Liver (tissue), 3 donors: ENCODE measurements at regions not wholly inside any gene's neighbourhood (a gene's known extent, or its start where the extent isn't known, plus 50 kb on each side); places are given as distances from the start of the nearest gene placed in this dataset.

Experiments
- EGR1 ChIP-seq, 2 donors: IDR thresholded peaks; 2 replicates each; pipeline ENCODE4 v1.6.1; 2016 to 2018; ENCODE audit warnings: antibody characterized with exemption in 2 of 2, low read depth in 2 of 2
- GABPA ChIP-seq, 2 donors: IDR thresholded peaks in 1 of 2; conservative IDR thresholded peaks in 1 of 2; 2 replicates each; pipeline ENCODE4 v1.6.1; 2016; ENCODE audit warnings: antibody characterized with exemption in 2 of 2, mild to moderate bottlenecking in 1 of 2, moderate library complexity in 1 of 2
- HNF4A ChIP-seq, 2 donors: conservative IDR thresholded peaks; 2 replicates each; pipeline ENCODE4 v1.6.1; 2016; ENCODE audit warnings: antibody characterized with exemption in 2 of 2, mild to moderate bottlenecking in 2 of 2
- JUND ChIP-seq, 2 donors: IDR thresholded peaks; 2 replicates each; pipeline ENCODE4 v1.6.1; 2016; ENCODE audit warnings: antibody characterized with exemption in 2 of 2
- RAD21 ChIP-seq, 2 donors: IDR thresholded peaks; 2 replicates each; pipeline ENCODE4 v1.6.1; 2016; ENCODE audit warnings: antibody characterized with exemption in 2 of 2, mild to moderate bottlenecking in 2 of 2
- RXRA ChIP-seq, 2 donors: IDR thresholded peaks; 2 replicates each; pipeline ENCODE4 v1.6.1; 2017 to 2018; ENCODE audit warnings: antibody characterized with exemption in 2 of 2, mild to moderate bottlenecking in 1 of 2
- SP1 ChIP-seq: IDR thresholded peaks from 2 replicates; pipeline ENCODE4 v1.6.1; 2018; ENCODE audit warnings: antibody characterized with exemption, mild to moderate bottlenecking
- TAF1 ChIP-seq: conservative IDR thresholded peaks from 2 replicates; pipeline ENCODE4 v1.6.1; 2016; ENCODE audit warnings: antibody characterized with exemption, mild to moderate bottlenecking
- YY1 ChIP-seq: IDR thresholded peaks from 2 replicates; pipeline ENCODE4 v1.6.1; 2016; ENCODE audit warnings: antibody characterized with exemption, mild to moderate bottlenecking
- TF ChIP-seq, protein P1 (sequence below): fragments of 150-350 bp; IDR thresholded peaks from 2 replicates; pipeline ENCODE4 v1.5.1; 2017; ENCODE audit warnings: improper control_type of control experiment, low read depth, low read length; ENCODE audit not compliant: missing input control
- TF ChIP-seq, protein P2 (sequence below): IDR thresholded peaks from 2 replicates; pipeline ENCODE4 v1.6.1; 2016; ENCODE audit warnings: antibody characterized with exemption, mild to moderate bottlenecking
- TF ChIP-seq, protein P3 (sequence below): IDR thresholded peaks from 2 replicates; pipeline ENCODE4 v1.6.1; 2016; ENCODE audit warnings: antibody characterized with exemption
- TF ChIP-seq, protein P4 (sequence below): IDR thresholded peaks from 2 replicates; pipeline ENCODE4 v1.6.1; 2016; ENCODE audit warnings: antibody characterized with exemption
- donor health status: healthy.
- donor health status: healthy.

DNA sequence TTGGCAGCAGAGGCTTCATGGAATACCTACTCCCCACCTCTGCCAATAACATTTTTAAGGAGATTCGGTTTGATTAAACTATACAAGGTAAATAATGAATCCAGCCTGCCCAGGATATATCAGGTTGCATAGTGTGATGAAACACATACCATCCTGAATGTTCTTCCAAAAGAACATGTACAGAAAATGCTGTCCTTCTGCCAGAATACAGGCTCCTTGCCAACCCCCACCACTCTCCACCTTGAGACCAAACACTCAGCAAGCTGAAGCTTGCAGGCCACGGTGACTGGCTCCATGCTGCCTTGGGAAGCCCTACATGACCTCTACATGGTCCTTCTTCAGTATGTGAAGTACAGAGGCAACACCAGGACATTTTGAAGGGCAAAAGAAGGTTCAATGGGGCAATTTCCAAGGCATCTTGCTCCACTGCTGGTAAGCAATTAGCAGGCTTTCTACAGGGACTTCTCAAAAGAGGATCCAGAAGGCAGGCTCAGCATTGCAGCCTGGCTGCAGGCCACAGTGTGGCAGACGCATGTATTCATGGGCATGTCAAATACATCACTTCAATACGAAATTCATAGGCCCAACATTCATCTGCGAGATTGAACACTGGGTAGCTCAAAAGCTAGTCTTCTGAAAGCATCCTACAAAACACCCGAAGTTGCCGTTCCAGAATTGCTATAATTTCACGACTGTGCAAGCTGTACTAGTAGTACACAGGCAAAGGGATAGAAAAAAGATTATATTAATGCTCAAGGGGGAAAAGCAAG is 62.4 kb upstream of the SERP2 start:
- no peak for TF ChIP-seq JUND (IDR thresholded peaks at IDR 0.05)
- TF ChIP-seq RXRA (IDR thresholded peaks at IDR 0.05): no peak
- TF ChIP-seq, protein P1, sequence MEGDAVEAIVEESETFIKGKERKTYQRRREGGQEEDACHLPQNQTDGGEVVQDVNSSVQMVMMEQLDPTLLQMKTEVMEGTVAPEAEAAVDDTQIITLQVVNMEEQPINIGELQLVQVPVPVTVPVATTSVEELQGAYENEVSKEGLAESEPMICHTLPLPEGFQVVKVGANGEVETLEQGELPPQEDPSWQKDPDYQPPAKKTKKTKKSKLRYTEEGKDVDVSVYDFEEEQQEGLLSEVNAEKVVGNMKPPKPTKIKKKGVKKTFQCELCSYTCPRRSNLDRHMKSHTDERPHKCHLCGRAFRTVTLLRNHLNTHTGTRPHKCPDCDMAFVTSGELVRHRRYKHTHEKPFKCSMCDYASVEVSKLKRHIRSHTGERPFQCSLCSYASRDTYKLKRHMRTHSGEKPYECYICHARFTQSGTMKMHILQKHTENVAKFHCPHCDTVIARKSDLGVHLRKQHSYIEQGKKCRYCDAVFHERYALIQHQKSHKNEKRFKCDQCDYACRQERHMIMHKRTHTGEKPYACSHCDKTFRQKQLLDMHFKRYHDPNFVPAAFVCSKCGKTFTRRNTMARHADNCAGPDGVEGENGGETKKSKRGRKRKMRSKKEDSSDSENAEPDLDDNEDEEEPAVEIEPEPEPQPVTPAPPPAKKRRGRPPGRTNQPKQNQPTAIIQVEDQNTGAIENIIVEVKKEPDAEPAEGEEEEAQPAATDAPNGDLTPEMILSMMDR: no peak
- no peak for TF ChIP-seq TAF1
- TF ChIP-seq, protein P2, sequence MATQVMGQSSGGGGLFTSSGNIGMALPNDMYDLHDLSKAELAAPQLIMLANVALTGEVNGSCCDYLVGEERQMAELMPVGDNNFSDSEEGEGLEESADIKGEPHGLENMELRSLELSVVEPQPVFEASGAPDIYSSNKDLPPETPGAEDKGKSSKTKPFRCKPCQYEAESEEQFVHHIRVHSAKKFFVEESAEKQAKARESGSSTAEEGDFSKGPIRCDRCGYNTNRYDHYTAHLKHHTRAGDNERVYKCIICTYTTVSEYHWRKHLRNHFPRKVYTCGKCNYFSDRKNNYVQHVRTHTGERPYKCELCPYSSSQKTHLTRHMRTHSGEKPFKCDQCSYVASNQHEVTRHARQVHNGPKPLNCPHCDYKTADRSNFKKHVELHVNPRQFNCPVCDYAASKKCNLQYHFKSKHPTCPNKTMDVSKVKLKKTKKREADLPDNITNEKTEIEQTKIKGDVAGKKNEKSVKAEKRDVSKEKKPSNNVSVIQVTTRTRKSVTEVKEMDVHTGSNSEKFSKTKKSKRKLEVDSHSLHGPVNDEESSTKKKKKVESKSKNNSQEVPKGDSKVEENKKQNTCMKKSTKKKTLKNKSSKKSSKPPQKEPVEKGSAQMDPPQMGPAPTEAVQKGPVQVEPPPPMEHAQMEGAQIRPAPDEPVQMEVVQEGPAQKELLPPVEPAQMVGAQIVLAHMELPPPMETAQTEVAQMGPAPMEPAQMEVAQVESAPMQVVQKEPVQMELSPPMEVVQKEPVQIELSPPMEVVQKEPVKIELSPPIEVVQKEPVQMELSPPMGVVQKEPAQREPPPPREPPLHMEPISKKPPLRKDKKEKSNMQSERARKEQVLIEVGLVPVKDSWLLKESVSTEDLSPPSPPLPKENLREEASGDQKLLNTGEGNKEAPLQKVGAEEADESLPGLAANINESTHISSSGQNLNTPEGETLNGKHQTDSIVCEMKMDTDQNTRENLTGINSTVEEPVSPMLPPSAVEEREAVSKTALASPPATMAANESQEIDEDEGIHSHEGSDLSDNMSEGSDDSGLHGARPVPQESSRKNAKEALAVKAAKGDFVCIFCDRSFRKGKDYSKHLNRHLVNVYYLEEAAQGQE: no peak
- TF ChIP-seq RAD21 (IDR thresholded peaks at IDR 0.05): no peak
- TF ChIP-seq, protein P3, sequence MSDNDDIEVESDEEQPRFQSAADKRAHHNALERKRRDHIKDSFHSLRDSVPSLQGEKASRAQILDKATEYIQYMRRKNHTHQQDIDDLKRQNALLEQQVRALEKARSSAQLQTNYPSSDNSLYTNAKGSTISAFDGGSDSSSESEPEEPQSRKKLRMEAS: no peak
- TF ChIP-seq GABPA (IDR thresholded peaks at IDR 0.05 in 1 of 2, conservative IDR thresholded peaks at IDR 0.05 in 1 of 2): no peak
- TF ChIP-seq SP1: no peak
- TF ChIP-seq EGR1 (IDR thresholded peaks at IDR 0.05; ENCODE audit: low read depth in 2 of 2): no peak
- TF ChIP-seq, protein P4, sequence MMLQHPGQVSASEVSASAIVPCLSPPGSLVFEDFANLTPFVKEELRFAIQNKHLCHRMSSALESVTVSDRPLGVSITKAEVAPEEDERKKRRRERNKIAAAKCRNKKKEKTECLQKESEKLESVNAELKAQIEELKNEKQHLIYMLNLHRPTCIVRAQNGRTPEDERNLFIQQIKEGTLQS: no peak
- no peak for TF ChIP-seq YY1
- TF ChIP-seq HNF4A (conservative IDR thresholded peaks at IDR 0.05): no peak
